Pancreas (tissue), 10 donors: ENCODE measurements at regions not wholly inside any gene's neighbourhood (a gene's known extent, or its start where the extent isn't known, plus 50 kb on each side); places are given as distances from the start of the nearest gene placed in this dataset.
A peak's percentile ranks its signal among the peaks of the same experiment; 100 is the strongest.

Source experiments
- ATAC-seq, 4 donors: fragments of 200-7000 bp; cut with Tn5 transposase; one replicate each; pipeline versions ENCODE4 v1.8.0 to v1.9.1; 2020; ENCODE audit warnings: mild to moderate bottlenecking in 4 of 4, moderate library complexity in 4 of 4
- DNase-seq, 6 donors: peaks; one replicate each; pipeline ENCODE4 v3.0.0-alpha.2; 2020
- FAIRE-seq: peaks from 2 replicates; lab custom pipeline; 2012; peaks lifted over from hg19 to GRCh38; lab: Jason Lieb, UNC
- H3K27ac ChIP-seq, 4 donors: fragments of 200-600 bp; sonication (generic); 1 replicate in 3 of 4; 2 replicates in 1 of 4; pipeline versions ENCODE4 v1.5.0 to v1.8.0; 2020
- H3K27me3 ChIP-seq, 4 donors: fragments of 200-600 bp; one replicate each; pipeline ENCODE4 v1.8.0; 2021
- H3K36me3 ChIP-seq, 3 donors: fragments of 200-600 bp; sonication (generic) in 1 of 3; one replicate each; pipeline versions ENCODE4 v1.5.0 to v1.8.0; 2020 to 2021
- H3K4me1 ChIP-seq, 3 donors: fragments of 200-600 bp; one replicate each; pipeline ENCODE4 v1.8.0; 2021
- H3K4me3 ChIP-seq, 4 donors: fragments of 200-600 bp; sonication (generic) in 2 of 4; one replicate each; pipeline versions ENCODE4 v1.5.0 to v1.8.0; 2020 to 2021
- H3K9me3 ChIP-seq, 4 donors: fragments of 200-600 bp; one replicate each; pipeline ENCODE4 v1.8.0; 2021
- CTCF ChIP-seq, 4 donors: fragments of 200-600 bp; sonication (generic) in 3 of 4; IDR thresholded peaks; one replicate each; pipeline versions ENCODE4 v1.5.0 to v1.8.0; 2021; ENCODE audit warnings: antibody characterized with exemption in 4 of 4
- WGBS, 2 donors: extraction: QIAGEN DNeasy Blood & Tissue Kit; methylation state at CpG; one replicate each; pipeline ENCODE4 v1.1.7; 2013; 5-methylcytosine and 5-hydroxymethylcytosine counted together
- intact Hi-C, 3 donors: fragments of 100-400 bp; cut with DNase I; formaldehyde crosslinking; loops; one replicate each; pipeline versions ENCODE4 v1.11.1 to v1.14.2; 2022
- donor health status: healthy with polysubstance abuse.
- donor health status: DM: no; HTN: no; CAD: no; lungs with moderate emphysema.
- donor health status: DM: no; HTN: no; CAD: no.
- donor health status: control.
- donor health status: control.
- donor health status: Bipolar disorder and iron deficiency.
- donor health status: DM: yes; HTN: yes; CAD: no.
- donor health status: DM: no; HTN: no; CAD: no.
- donor health status: DM: no; HTN: no; CAD: no.
- donor health status: DM: yes; HTN: yes; CAD: no.

GRCh38 chr11:134759274-134759673 is 347.2 kb upstream of the B3GAT1 start:
- no peak for TF ChIP-seq CTCF (IDR thresholded peaks at IDR 0.05)
- no peaks in the 10 kb centered on the region for H3K9me3 ChIP-seq
- H3K4me3 ChIP-seq = no peak overlapping the region
- FAIRE-seq = no peak
- peak in 1 of 4 donors; percentile 52 for ATAC-seq
- H3K27ac ChIP-seq = no peak overlapping the region
- DNase-seq = peak in 1 of 6 donors; percentile 39
- intact Hi-C loops = no loop called here
- no peaks in the 10 kb centered on the region for H3K36me3 ChIP-seq
- no peaks in the 10 kb centered on the region for H3K27me3 ChIP-seq
- H3K4me1 ChIP-seq = no peaks in the 10 kb centered on the region
- 21 to 26% methylated on average over 11 of the region's 11 CpGs for WGBS, 2 donors

GRCh38 chr11:134758342-134758931 is 346.4 kb upstream of the B3GAT1 start:
- FAIRE-seq (no peak), DNase-seq (no peak), ATAC-seq (no peak)
- Histone ChIP-seq H3K27me3 (no peaks in the 10 kb centered on the region), H3K27ac (no peak overlapping the region), H3K36me3 (no peaks in the 10 kb centered on the region), H3K4me1 (no peaks in the 10 kb centered on the region), H3K4me3 (no peak overlapping the region), H3K9me3 (no peaks in the 10 kb centered on the region)
- TF ChIP-seq CTCF (IDR thresholded peaks at IDR 0.05) = no peak
- intact Hi-C loops = no loop called here
- WGBS, 2 donors = 77 to 81% methylated on average over 10 of the region's 10 CpGs

GRCh38 chr11:134757633-134758032 is 345.6 kb upstream of the B3GAT1 start:
- H3K4me1 ChIP-seq = no peaks in the 10 kb centered on the region
- FAIRE-seq = no peak
- H3K36me3 ChIP-seq = no peaks in the 10 kb centered on the region
- no peaks in the 10 kb centered on the region for H3K27me3 ChIP-seq
- intact Hi-C loops = no loop called here
- H3K27ac ChIP-seq = no peak overlapping the region
- no peak for ATAC-seq
- 77 to 93% methylated on average over 3 of the region's 3 CpGs for WGBS, 2 donors
- H3K9me3 ChIP-seq = no peaks in the 10 kb centered on the region
- H3K4me3 ChIP-seq = no peak overlapping the region
- no peak for DNase-seq
- TF ChIP-seq CTCF (IDR thresholded peaks at IDR 0.05) = no peak

DNA sequence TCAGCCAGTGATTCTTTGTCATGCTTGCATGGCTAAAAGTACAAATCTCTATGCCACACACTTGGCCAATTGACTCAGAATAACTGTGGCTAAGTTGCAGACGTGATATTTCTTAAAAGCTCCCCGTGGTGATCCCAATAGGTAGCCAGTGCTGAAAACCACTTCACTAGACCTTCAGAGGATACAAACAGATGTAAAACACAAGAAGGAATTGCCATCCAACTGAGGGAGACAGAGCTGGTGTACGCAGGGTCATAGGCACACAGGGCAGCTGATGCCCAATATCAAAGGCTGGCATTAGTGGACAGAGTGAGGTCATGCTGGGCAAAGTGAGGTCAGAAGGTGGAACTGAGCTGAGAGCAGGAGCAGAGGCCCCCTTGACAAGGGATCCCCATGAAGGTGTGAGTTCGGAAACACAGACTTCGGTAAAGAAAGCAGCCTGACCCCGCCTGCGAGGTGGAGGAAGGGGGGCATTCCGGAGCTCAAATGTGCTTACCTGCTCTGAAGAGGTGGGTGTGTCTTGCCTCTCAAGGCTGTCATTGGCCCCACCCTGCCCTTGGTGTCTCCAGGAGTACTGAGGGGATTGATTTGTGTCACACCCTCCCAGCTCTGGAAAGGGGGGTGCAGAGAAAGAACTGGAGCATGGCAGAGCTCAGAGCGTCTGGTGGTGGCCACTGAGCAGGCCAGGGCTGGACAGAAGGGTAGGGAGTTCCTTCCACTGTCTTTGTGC is 344.9 kb upstream of the B3GAT1 start:
- no peak overlapping the region for H3K27ac ChIP-seq
- ATAC-seq (no peak), DNase-seq (no peak), FAIRE-seq (no peak)
- TF ChIP-seq CTCF (IDR thresholded peaks at IDR 0.05) = no peak
- WGBS, 2 donors = 79 to 85% methylated on average over 9 of the region's 9 CpGs
- intact Hi-C loops = no loop called here
- H3K27me3 ChIP-seq = no peaks in the 10 kb centered on the region
- no peaks in the 10 kb centered on the region for H3K36me3 ChIP-seq
- no peak overlapping the region for H3K4me3 ChIP-seq
- H3K9me3 ChIP-seq = no peaks in the 10 kb centered on the region
- H3K4me1 ChIP-seq = no peaks in the 10 kb centered on the region

- no peak overlapping the region for H3K27ac ChIP-seq
- ATAC-seq (no peak), DNase-seq (no peak), FAIRE-seq (no peak)
- H3K4me3 ChIP-seq = no peak overlapping the region
- no peaks in the 10 kb centered on the region for H3K4me1 ChIP-seq
- H3K27me3 ChIP-seq = no peaks in the 10 kb centered on the region
- WGBS, 2 donors = 74 to 84% methylated on average over 10 of the region's 10 CpGs
- no peaks in the 10 kb centered on the region for H3K36me3 ChIP-seq
- no peaks in the 10 kb centered on the region for H3K9me3 ChIP-seq
- intact Hi-C loops = no loop called here
- TF ChIP-seq CTCF (IDR thresholded peaks at IDR 0.05) = no peak
Observed at GRCh38 chr11:134755535-134755934, 343.5 kb upstream of the B3GAT1 start.
